Endothelial cell (in vitro differentiated cells): ENCODE measurements at regions not wholly inside any gene's neighbourhood (a gene's known extent, or its start where the extent isn't known, plus 50 kb on each side); places are given as distances from the start of the nearest gene placed in this dataset.

ENCODE experiments used
- DNase-seq: peaks from one replicate; pipeline ENCODE4 v3.0.0; 2021; ENCODE audit warnings: low spot score
- H3K27ac Mint-ChIP-seq: one replicate; pipeline ENCODE4 v1.8.0; 2021; ENCODE audit warnings: mixed read lengths, inconsistent platforms; ENCODE audit not compliant: unreplicated experiment
- H3K27me3 Mint-ChIP-seq: one replicate; pipeline ENCODE4 v1.8.0; 2021; ENCODE audit warnings: mild to moderate bottlenecking, moderate library complexity, mixed read lengths, inconsistent platforms; ENCODE audit not compliant: unreplicated experiment
- H3K36me3 Mint-ChIP-seq: one replicate; pipeline ENCODE4 v1.8.0; 2021; ENCODE audit warnings: mild to moderate bottlenecking, low read depth, mixed read lengths, inconsistent platforms; ENCODE audit not compliant: unreplicated experiment
- H3K4me1 Mint-ChIP-seq: one replicate; pipeline ENCODE4 v1.8.0; 2021; ENCODE audit warnings: mild to moderate bottlenecking, mixed read lengths, inconsistent platforms; ENCODE audit not compliant: unreplicated experiment
- H3K4me3 Mint-ChIP-seq: one replicate; pipeline ENCODE4 v1.8.0; 2021; ENCODE audit warnings: mild to moderate bottlenecking, mixed read lengths, inconsistent platforms; ENCODE audit not compliant: unreplicated experiment
- H3K9me3 Mint-ChIP-seq: one replicate; pipeline ENCODE4 v1.8.0; 2021; ENCODE audit warnings: mixed read lengths, inconsistent platforms; ENCODE audit not compliant: unreplicated experiment
- TF ChIP-seq, protein P1 (sequence below): fragments of 200-600 bp; sonication (generic); IDR thresholded peaks from one replicate; pipeline ENCODE4 v1.5.0; 2021; ENCODE audit warnings: antibody characterized with exemption; ENCODE audit not compliant: unreplicated experiment

- TF ChIP-seq, protein P1, sequence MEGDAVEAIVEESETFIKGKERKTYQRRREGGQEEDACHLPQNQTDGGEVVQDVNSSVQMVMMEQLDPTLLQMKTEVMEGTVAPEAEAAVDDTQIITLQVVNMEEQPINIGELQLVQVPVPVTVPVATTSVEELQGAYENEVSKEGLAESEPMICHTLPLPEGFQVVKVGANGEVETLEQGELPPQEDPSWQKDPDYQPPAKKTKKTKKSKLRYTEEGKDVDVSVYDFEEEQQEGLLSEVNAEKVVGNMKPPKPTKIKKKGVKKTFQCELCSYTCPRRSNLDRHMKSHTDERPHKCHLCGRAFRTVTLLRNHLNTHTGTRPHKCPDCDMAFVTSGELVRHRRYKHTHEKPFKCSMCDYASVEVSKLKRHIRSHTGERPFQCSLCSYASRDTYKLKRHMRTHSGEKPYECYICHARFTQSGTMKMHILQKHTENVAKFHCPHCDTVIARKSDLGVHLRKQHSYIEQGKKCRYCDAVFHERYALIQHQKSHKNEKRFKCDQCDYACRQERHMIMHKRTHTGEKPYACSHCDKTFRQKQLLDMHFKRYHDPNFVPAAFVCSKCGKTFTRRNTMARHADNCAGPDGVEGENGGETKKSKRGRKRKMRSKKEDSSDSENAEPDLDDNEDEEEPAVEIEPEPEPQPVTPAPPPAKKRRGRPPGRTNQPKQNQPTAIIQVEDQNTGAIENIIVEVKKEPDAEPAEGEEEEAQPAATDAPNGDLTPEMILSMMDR, result no peak
- Mint-ChIP-seq H3K4me3 (no peak overlapping the region), H3K36me3 (no peaks in the 10 kb centered on the region), H3K9me3 (no peaks in the 10 kb centered on the region), H3K4me1 (peaks cover 40% of the 10 kb centered on the region), H3K27ac (no peak overlapping the region), H3K27me3 (peaks cover 5% of the 10 kb centered on the region)
- no peak for DNase-seq
These were observed 92.5 kb upstream of the NXT1 start for GRCh38 chr20:23257848-23258746.

GRCh38 chr20:23257106-23257761 lies 93.4 kb upstream of the NXT1 start:
- Mint-ChIP-seq H3K4me3 (no peak overlapping the region), H3K27me3 (peaks cover 5% of the 10 kb centered on the region), H3K27ac (no peak overlapping the region), H3K36me3 (no peaks in the 10 kb centered on the region), H3K4me1 (peaks cover 40% of the 10 kb centered on the region), H3K9me3 (no peaks in the 10 kb centered on the region)
- no peak for DNase-seq
- TF ChIP-seq, protein P1, result no peak

- Mint-ChIP-seq H3K4me3 (no peak overlapping the region), H3K36me3 (no peaks in the 10 kb centered on the region), H3K4me1 (peaks cover 40% of the 10 kb centered on the region), H3K27ac (peak overlapping the region; percentile 28), H3K27me3 (peaks cover 7% of the 10 kb centered on the region), H3K9me3 (no peaks in the 10 kb centered on the region)
- DNase-seq, result no peak
- TF ChIP-seq, protein P1, result no peak
These were observed 94.7 kb upstream of the NXT1 start for GRCh38 chr20:23255716-23256385.

- TF ChIP-seq, protein P1, result no peak
- Mint-ChIP-seq H3K27me3 (peaks cover 9% of the 10 kb centered on the region), H3K27ac (no peak overlapping the region), H3K9me3 (no peaks in the 10 kb centered on the region), H3K36me3 (no peaks in the 10 kb centered on the region), H3K4me1 (peaks cover 40% of the 10 kb centered on the region), H3K4me3 (no peak overlapping the region)
- no peak for DNase-seq
These were observed 95.5 kb upstream of the NXT1 start for GRCh38 chr20:23255106-23255505.
